HEK293T (cell line): ENCODE measurements at regions not wholly inside any gene's neighbourhood (a gene's known extent, or its start where the extent isn't known, plus 50 kb on each side); places are given as distances from the start of the nearest gene placed in this dataset.

Experiments
- CTCF ChIA-PET: fragments of 350-600 bp; formaldehyde crosslinking; extraction: SDS; loops from one replicate; lab custom pipeline; 2021; ENCODE audit warnings: antibody characterized with exemption, inconsistent platforms; lab: Yijun Ruan, JAX
- POLR2A ChIA-PET: fragments of 350-600 bp; formaldehyde crosslinking; extraction: SDS; loops from one replicate; lab custom pipeline; 2020; ENCODE audit warnings: antibody characterized with exemption, inconsistent platforms; lab: Yijun Ruan, JAX
- DNase-seq: peaks from one replicate; pipeline ENCODE4 v3.0.0; 2012; ENCODE audit warnings: mixed read lengths; ENCODE audit errors: extremely low spot score
- ARNT ChIP-seq: fragments of 450-650 bp; IDR thresholded peaks from 2 replicates; pipeline ENCODE4 v1.6.1; 2017; ENCODE audit warnings: mild to moderate bottlenecking
- BHLHE40 ChIP-seq: fragments of 450-650 bp; IDR thresholded peaks from 2 replicates; pipeline ENCODE4 v1.6.1; 2016; ENCODE audit warnings: mild to moderate bottlenecking, moderate library complexity, borderline replicate concordance
- CTBP1 ChIP-seq: fragments of 450-650 bp; IDR thresholded peaks from 2 replicates; pipeline ENCODE4 v1.6.1; 2016; ENCODE audit warnings: borderline replicate concordance
- ELF4 ChIP-seq: fragments of 450-650 bp; IDR thresholded peaks from 2 replicates; pipeline ENCODE4 v1.6.1; 2017; ENCODE audit warnings: antibody characterized with exemption
- FOXA1 ChIP-seq: fragments of 450-650 bp; IDR thresholded peaks from 2 replicates; pipeline ENCODE4 v1.6.1; 2016; ENCODE audit warnings: mild to moderate bottlenecking
- FOXK2 ChIP-seq: fragments of 450-650 bp; IDR thresholded peaks from 2 replicates; pipeline ENCODE4 v1.6.1; 2016; ENCODE audit warnings: mild to moderate bottlenecking
- FOXM1 ChIP-seq: fragments of 450-650 bp; IDR thresholded peaks from 2 replicates; pipeline ENCODE4 v1.6.1; 2017; ENCODE audit warnings: mild to moderate bottlenecking, borderline replicate concordance
- HDGF ChIP-seq: fragments of 450-650 bp; IDR thresholded peaks from 2 replicates; pipeline ENCODE4 v1.6.1; 2017; ENCODE audit warnings: antibody characterized with exemption, borderline replicate concordance
- L3MBTL2 ChIP-seq: fragments of 450-650 bp; conservative IDR thresholded peaks from 2 replicates; pipeline ENCODE4 v1.6.1; 2016; ENCODE audit warnings: mild to moderate bottlenecking
- LEF1 ChIP-seq: fragments of 450-650 bp; IDR thresholded peaks from 2 replicates; pipeline ENCODE4 v1.6.1; 2017; ENCODE audit warnings: mild to moderate bottlenecking, borderline replicate concordance
- NFRKB ChIP-seq: fragments of 450-650 bp; IDR thresholded peaks from 2 replicates; pipeline ENCODE4 v1.6.1; 2016; ENCODE audit warnings: mild to moderate bottlenecking, moderate library complexity
- PKNOX1 ChIP-seq: fragments of 450-650 bp; IDR thresholded peaks from 2 replicates; pipeline ENCODE4 v1.6.1; 2016
- SP1 ChIP-seq: fragments of 450-650 bp; IDR thresholded peaks from 2 replicates; pipeline ENCODE4 v1.6.1; 2017
- SUZ12 ChIP-seq: fragments of 450-650 bp; IDR thresholded peaks from 2 replicates; pipeline ENCODE4 v1.6.1; 2016; ENCODE audit warnings: mild to moderate bottlenecking
- TARDBP ChIP-seq: fragments of 450-650 bp; IDR thresholded peaks from 2 replicates; pipeline ENCODE4 v1.6.1; 2016
- ZNF384 ChIP-seq: fragments of 450-650 bp; IDR thresholded peaks from 2 replicates; pipeline ENCODE4 v1.6.1; 2016

GRCh38 chr7:45455662-45456061 lies 118.5 kb upstream of the ADCY1 start:
- POLR2A ChIA-PET: interaction anchor here (0.5 kb wide), 1 partner anchor 21 kb away, joined by 4 read pairs; no protein-coding TSS in a partner anchor
- TF ChIP-seq SP1: no peak
- no peak for TF ChIP-seq PKNOX1
- no peak for TF ChIP-seq FOXK2
- TF ChIP-seq TARDBP: no peak
- TF ChIP-seq BHLHE40: no peak
- TF ChIP-seq ARNT: no peak
- no peak for TF ChIP-seq LEF1
- TF ChIP-seq ZNF384: no peak
- no peak for TF ChIP-seq L3MBTL2
- TF ChIP-seq HDGF: no peak
- no peak for TF ChIP-seq ELF4
- CTCF ChIA-PET: no interaction called here

GRCh38 chr7:45456105-45456504 lies 118.1 kb upstream of the ADCY1 start:
- ChIA-PET CTCF (no interaction called here), POLR2A (interaction anchor here (0.5 kb wide), 1 partner anchor 20 kb away, joined by 4 read pairs; no protein-coding TSS in a partner anchor)
- TF ChIP-seq NFRKB (no peak), SP1 (no peak), CTBP1 (no peak)
- DNase-seq: no peak

More at GRCh38 chr7:45455662-45456061, 118.5 kb upstream of the ADCY1 start:
- no peak for DNase-seq

- no peak for DNase-seq
- CTCF ChIA-PET: no interaction called here
- TF ChIP-seq NFRKB (no peak), FOXA1 (no peak), ARNT (no peak), CTBP1 (no peak), BHLHE40 (no peak), SUZ12 (no peak)
- POLR2A ChIA-PET: no interaction called here
Measured at GRCh38 chr7:45456747-45457524, 117.2 kb upstream of the ADCY1 start.

GRCh38 chr7:45457591-45457990 lies 116.6 kb upstream of the ADCY1 start:
- ChIA-PET POLR2A (no interaction called here), CTCF (no interaction called here)
- TF ChIP-seq ZNF384 (no peak), SUZ12 (no peak), ELF4 (no peak), FOXK2 (no peak), FOXM1 (no peak), PKNOX1 (no peak), BHLHE40 (no peak), LEF1 (no peak), NFRKB (no peak), ARNT (no peak), HDGF (no peak), SP1 (no peak), L3MBTL2 (no peak), TARDBP (no peak), FOXA1 (no peak), CTBP1 (no peak)
- no peak for DNase-seq

- no peak for DNase-seq
- ChIA-PET CTCF (no interaction called here), POLR2A (no interaction called here)
- no peak for TF ChIP-seq FOXK2
- TF ChIP-seq BHLHE40: no peak
- TF ChIP-seq ZNF384: no peak
- TF ChIP-seq NFRKB: no peak
- TF ChIP-seq L3MBTL2: no peak
- TF ChIP-seq PKNOX1: no peak
- no peak for TF ChIP-seq FOXM1
- TF ChIP-seq CTBP1: no peak
- TF ChIP-seq ARNT: no peak
- TF ChIP-seq TARDBP: no peak
- TF ChIP-seq HDGF: no peak
- TF ChIP-seq SUZ12: no peak
- TF ChIP-seq LEF1: no peak
- no peak for TF ChIP-seq ELF4
- TF ChIP-seq SP1: no peak
- TF ChIP-seq FOXA1: no peak
Measured at GRCh38 chr7:45459476-45459875, 114.7 kb upstream of the ADCY1 start.

GRCh38 chr7:45460379-45460778 lies 113.8 kb upstream of the ADCY1 start:
- no peak for DNase-seq
- POLR2A ChIA-PET: no interaction called here
- CTCF ChIA-PET: no interaction called here
- TF ChIP-seq ARNT (no peak), CTBP1 (no peak), BHLHE40 (no peak), FOXK2 (no peak), TARDBP (no peak), LEF1 (no peak), ZNF384 (no peak), HDGF (no peak), PKNOX1 (no peak), SP1 (no peak), ELF4 (no peak), FOXA1 (no peak), SUZ12 (no peak), FOXM1 (no peak), L3MBTL2 (no peak)
